Lower lobe of right lung (tissue), 2 donors: ENCODE measurements at regions not wholly inside any gene's neighbourhood (a gene's known extent, or its start where the extent isn't known, plus 50 kb on each side); places are given as distances from the start of the nearest gene placed in this dataset.

Experiments used
- ATAC-seq, 2 donors: fragments of 200-7000 bp; cut with Tn5 transposase; one replicate each; pipeline ENCODE4 v1.9.1; 2020 to 2022; ENCODE audit warnings: mild to moderate bottlenecking in 2 of 2, moderate library complexity in 2 of 2
- DNase-seq: peaks from one replicate; pipeline ENCODE4 v3.0.0-alpha.2; 2020
- H3K27ac ChIP-seq: fragments of 200-600 bp; one replicate; pipeline ENCODE4 v1.8.0; 2022
- H3K27me3 ChIP-seq: fragments of 200-600 bp; one replicate; pipeline ENCODE4 v1.8.0; 2022; ENCODE audit warnings: low read depth
- H3K36me3 ChIP-seq: fragments of 200-600 bp; one replicate; pipeline ENCODE4 v1.8.0; 2022; ENCODE audit warnings: mild to moderate bottlenecking
- H3K4me1 ChIP-seq: fragments of 200-600 bp; one replicate; pipeline ENCODE4 v1.8.0; 2022
- H3K4me3 ChIP-seq: fragments of 200-600 bp; one replicate; pipeline ENCODE4 v1.8.0; 2022; ENCODE audit warnings: mild to moderate bottlenecking
- H3K9me3 ChIP-seq: fragments of 200-600 bp; one replicate; pipeline ENCODE4 v1.8.0; 2022
- intact Hi-C: fragments of 100-400 bp; cut with DNase I; formaldehyde crosslinking; loops from one replicate; pipeline ENCODE4 v1.11.0; 2022
- TF ChIP-seq, protein P1 (sequence below): fragments of 200-600 bp; IDR thresholded peaks from one replicate; pipeline ENCODE4 v1.8.0; 2022; ENCODE audit warnings: antibody characterized with exemption, mild to moderate bottlenecking
- donor health status: DM: no; HTN: yes; CAD: no; lungs with severe emphysema.

- intact Hi-C loops = no loop called here
- ATAC-seq = no peak
- TF ChIP-seq, protein P1, sequence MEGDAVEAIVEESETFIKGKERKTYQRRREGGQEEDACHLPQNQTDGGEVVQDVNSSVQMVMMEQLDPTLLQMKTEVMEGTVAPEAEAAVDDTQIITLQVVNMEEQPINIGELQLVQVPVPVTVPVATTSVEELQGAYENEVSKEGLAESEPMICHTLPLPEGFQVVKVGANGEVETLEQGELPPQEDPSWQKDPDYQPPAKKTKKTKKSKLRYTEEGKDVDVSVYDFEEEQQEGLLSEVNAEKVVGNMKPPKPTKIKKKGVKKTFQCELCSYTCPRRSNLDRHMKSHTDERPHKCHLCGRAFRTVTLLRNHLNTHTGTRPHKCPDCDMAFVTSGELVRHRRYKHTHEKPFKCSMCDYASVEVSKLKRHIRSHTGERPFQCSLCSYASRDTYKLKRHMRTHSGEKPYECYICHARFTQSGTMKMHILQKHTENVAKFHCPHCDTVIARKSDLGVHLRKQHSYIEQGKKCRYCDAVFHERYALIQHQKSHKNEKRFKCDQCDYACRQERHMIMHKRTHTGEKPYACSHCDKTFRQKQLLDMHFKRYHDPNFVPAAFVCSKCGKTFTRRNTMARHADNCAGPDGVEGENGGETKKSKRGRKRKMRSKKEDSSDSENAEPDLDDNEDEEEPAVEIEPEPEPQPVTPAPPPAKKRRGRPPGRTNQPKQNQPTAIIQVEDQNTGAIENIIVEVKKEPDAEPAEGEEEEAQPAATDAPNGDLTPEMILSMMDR = no peak
Observed at GRCh38 chr4:54572152-54572542, 85.6 kb upstream of the KIT start.

DNA sequence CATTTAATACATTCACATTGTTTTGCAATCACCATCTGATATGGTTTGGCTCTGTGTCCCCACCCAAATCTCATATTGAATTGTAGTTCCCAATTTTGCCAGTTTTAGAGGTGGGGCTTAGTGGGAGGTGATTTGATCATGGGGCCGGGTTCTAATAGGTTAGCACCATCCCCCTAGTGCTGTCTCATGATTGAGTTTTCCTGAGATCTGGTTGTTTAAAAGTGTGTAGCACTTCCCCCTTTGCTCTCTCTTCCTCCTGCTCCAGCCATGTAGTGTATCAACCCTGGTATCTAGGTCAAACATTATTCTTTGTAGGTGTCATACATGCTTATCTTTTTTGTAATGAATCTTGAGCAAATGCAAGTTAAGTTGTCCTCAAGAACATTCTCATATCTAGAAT lies 83.3 kb upstream of the KIT start:
- Histone ChIP-seq H3K36me3 (no peaks in the 10 kb centered on the region), H3K4me3 (no peak overlapping the region), H3K9me3 (no peaks in the 10 kb centered on the region), H3K27me3 (no peaks in the 10 kb centered on the region), H3K27ac (no peak overlapping the region), H3K4me1 (no peaks in the 10 kb centered on the region)
- DNase-seq (no peak), ATAC-seq (no peak)
- intact Hi-C loops = no loop called here
- TF ChIP-seq, protein P1 = no peak

More at GRCh38 chr4:54572152-54572542, 85.6 kb upstream of the KIT start:
- no peaks in the 10 kb centered on the region for H3K4me1 ChIP-seq
- H3K27ac ChIP-seq = no peak overlapping the region
- no peak for DNase-seq
- H3K27me3 ChIP-seq = no peaks in the 10 kb centered on the region
- no peaks in the 10 kb centered on the region for H3K36me3 ChIP-seq
- H3K4me3 ChIP-seq = no peak overlapping the region
- no peaks in the 10 kb centered on the region for H3K9me3 ChIP-seq

- Histone ChIP-seq H3K27me3 (no peaks in the 10 kb centered on the region), H3K36me3 (no peaks in the 10 kb centered on the region), H3K27ac (no peak overlapping the region), H3K4me1 (no peaks in the 10 kb centered on the region), H3K4me3 (no peak overlapping the region), H3K9me3 (no peaks in the 10 kb centered on the region)
- ATAC-seq = no peak
- DNase-seq = no peak
- TF ChIP-seq, protein P1 = no peak
- intact Hi-C loops = no loop called here
Observed at GRCh38 chr4:54575919-54576318, 81.8 kb upstream of the KIT start.

DNA sequence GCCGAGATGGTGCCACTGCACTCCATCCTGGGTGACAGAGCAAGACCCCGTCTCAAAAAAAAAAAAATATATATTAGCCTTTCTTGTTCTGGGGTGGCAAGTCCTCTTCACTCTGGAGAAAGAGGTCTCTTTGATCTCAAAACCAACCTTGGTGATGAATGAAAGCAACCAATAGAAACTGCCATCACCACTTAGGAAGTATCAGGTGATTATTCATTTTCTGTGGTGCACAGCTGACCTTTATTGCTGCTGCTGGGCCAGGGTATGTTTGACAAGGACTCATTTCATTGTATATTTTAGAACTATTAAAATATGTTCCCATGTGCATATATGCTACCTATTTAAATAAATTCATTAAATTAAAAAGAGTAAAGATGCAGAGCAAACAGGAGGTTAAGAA lies 76.0 kb upstream of the KIT start:
- Histone ChIP-seq H3K27ac (no peak overlapping the region), H3K4me1 (peaks cover 5% of the 10 kb centered on the region), H3K36me3 (no peaks in the 10 kb centered on the region), H3K9me3 (no peaks in the 10 kb centered on the region), H3K27me3 (no peaks in the 10 kb centered on the region), H3K4me3 (no peak overlapping the region)
- DNase-seq (no peak), ATAC-seq (no peak)
- intact Hi-C loops = no loop called here
- TF ChIP-seq, protein P1 = no peak

- peaks cover 5% of the 10 kb centered on the region for H3K4me1 ChIP-seq
- intact Hi-C loops = no loop called here
- DNase-seq (no peak), ATAC-seq (no peak)
- H3K9me3 ChIP-seq = no peaks in the 10 kb centered on the region
- TF ChIP-seq, protein P1 = no peak
- H3K36me3 ChIP-seq = no peaks in the 10 kb centered on the region
- H3K27ac ChIP-seq = no peak overlapping the region
- no peak overlapping the region for H3K4me3 ChIP-seq
- H3K27me3 ChIP-seq = no peaks in the 10 kb centered on the region
Observed at GRCh38 chr4:54585321-54586000, 72.3 kb upstream of the KIT start.
